ENCODE measurements at regions not wholly inside any gene's neighbourhood (a gene's known extent, or its start where the extent isn't known, plus 50 kb on each side); places are given as distances from the start of the nearest gene placed in this dataset.

DNA sequence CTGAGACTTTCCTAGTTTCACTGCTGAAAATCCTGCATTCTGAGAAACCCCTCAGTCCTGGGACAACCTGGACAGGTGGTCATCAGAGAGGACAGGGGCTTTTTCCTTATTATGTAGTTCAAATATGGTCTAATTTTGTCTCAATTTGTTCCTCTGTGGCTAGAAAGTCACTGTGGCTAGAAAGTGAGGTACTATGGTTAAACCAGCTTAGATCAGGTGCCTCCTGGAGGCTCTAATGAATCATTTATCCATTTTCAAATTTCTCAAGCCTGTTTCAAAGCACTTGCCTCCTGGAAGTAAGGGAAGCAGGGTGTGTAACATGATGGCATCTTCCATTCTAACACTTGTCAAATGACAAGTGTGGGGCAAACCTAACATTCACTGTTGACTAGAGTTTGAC is 326.8 kb downstream of the PIK3C3 start:
- TF ChIP-seq, protein P1, sequence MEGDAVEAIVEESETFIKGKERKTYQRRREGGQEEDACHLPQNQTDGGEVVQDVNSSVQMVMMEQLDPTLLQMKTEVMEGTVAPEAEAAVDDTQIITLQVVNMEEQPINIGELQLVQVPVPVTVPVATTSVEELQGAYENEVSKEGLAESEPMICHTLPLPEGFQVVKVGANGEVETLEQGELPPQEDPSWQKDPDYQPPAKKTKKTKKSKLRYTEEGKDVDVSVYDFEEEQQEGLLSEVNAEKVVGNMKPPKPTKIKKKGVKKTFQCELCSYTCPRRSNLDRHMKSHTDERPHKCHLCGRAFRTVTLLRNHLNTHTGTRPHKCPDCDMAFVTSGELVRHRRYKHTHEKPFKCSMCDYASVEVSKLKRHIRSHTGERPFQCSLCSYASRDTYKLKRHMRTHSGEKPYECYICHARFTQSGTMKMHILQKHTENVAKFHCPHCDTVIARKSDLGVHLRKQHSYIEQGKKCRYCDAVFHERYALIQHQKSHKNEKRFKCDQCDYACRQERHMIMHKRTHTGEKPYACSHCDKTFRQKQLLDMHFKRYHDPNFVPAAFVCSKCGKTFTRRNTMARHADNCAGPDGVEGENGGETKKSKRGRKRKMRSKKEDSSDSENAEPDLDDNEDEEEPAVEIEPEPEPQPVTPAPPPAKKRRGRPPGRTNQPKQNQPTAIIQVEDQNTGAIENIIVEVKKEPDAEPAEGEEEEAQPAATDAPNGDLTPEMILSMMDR (conservative IDR thresholded peaks at IDR 0.05): no peak
- TF ChIP-seq ZFX (IDR thresholded peaks at IDR 0.05): no peak

Data from C4-2B (cell line).